ENCODE measurements at regions not wholly inside any gene's neighbourhood (a gene's known extent, or its start where the extent isn't known, plus 50 kb on each side); places are given as distances from the start of the nearest gene placed in this dataset.

- no peak overlapping the region for H3K27ac ChIP-seq
- no peak for TF ChIP-seq CTCF (IDR thresholded peaks at IDR 0.05)
- no peak for TF ChIP-seq POLR2A (IDR thresholded peaks at IDR 0.05)
- no peak for TF ChIP-seq POLR2AphosphoS5 (IDR thresholded peaks at IDR 0.05)
- no peak for TF ChIP-seq EP300 (IDR thresholded peaks at IDR 0.05)
- no peaks in the 10 kb centered on the region for H3K9me3 ChIP-seq
- WGBS, 2 donors: 74 to 88% methylated on average over 2 of the region's 2 CpGs
- no peaks in the 10 kb centered on the region for H3K27me3 ChIP-seq
- intact Hi-C loops (cut with DNase I): no loop called here
- no peaks in the 10 kb centered on the region for H3K4me1 ChIP-seq
- DNase-seq: no peak
- no peak overlapping the region for H3K4me3 ChIP-seq
- H3K36me3 ChIP-seq: no peaks in the 10 kb centered on the region
These were observed 100.8 kb upstream of the SOX2 start for GRCh38 chr3:181610973-181611265.

DNA sequence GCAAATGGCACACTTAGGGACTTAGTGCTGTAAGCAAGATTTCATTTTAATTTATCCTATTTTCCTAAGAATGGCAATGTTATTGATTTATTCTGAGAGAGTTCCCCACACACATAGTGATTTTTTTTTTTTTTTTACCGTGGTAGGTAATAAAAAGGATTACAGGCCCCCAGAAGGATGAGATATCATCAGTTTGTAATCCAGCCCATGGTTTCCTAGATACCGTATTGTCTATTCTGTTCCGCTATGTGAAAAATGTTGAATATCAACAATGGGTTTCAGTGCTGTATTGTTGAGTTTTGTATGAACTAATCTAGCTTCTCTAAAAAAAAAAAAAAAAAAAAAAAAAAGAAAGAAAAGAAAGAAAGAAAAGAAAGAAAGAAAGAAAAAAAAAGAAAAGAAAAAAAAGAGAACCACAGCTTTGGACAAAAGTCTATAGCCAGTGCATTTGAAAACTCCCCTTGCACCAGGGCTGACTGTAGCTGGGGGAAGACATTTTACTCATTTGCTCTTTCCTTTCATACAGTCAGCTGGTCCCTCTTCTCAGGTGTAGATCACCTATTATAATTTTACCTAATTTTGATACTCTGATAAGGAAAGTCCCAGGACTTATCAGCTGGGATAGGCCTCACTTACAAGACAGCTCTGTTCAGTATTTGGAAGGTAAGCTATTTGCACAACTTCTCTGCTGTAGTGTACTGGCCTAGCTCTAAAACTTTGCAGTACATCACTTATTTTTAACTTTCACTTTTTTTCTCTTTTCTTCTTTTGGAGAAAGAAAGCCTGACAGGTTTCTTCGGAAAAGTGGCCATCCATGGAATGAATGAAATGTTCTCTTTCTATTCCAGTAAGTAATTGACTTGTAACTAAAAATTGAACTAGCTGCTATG, 101.4 kb upstream of the SOX2 start:
- Histone ChIP-seq H3K9me3 (no peaks in the 10 kb centered on the region), H3K4me3 (no peak overlapping the region), H3K4me1 (no peaks in the 10 kb centered on the region), H3K27me3 (no peaks in the 10 kb centered on the region), H3K36me3 (no peaks in the 10 kb centered on the region), H3K27ac (no peak overlapping the region)
- DNase-seq: no peak
- TF ChIP-seq EP300 (IDR thresholded peaks at IDR 0.05) (no peak), CTCF (IDR thresholded peaks at IDR 0.05) (no peak), POLR2AphosphoS5 (IDR thresholded peaks at IDR 0.05) (no peak), POLR2A (IDR thresholded peaks at IDR 0.05) (no peak)
- whole genome bisulfite sequencing, 2 donors: 65% methylated on average over 4 of the region's 4 CpGs
- intact Hi-C loops (cut with DNase I): no loop called here

- Histone ChIP-seq H3K27ac (no peak overlapping the region), H3K27me3 (no peaks in the 10 kb centered on the region), H3K4me1 (no peaks in the 10 kb centered on the region), H3K36me3 (no peaks in the 10 kb centered on the region), H3K4me3 (no peak overlapping the region), H3K9me3 (no peaks in the 10 kb centered on the region)
- DNase-seq: no peak
- WGBS, 2 donors: 76 to 94% methylated on average over 1 of the region's 1 CpG
- intact Hi-C loops (cut with DNase I): no loop called here
- TF ChIP-seq EP300 (IDR thresholded peaks at IDR 0.05) (no peak), CTCF (IDR thresholded peaks at IDR 0.05) (no peak), POLR2AphosphoS5 (IDR thresholded peaks at IDR 0.05) (no peak)
These were observed 102.5 kb upstream of the SOX2 start for GRCh38 chr3:181609030-181609767.

DNA sequence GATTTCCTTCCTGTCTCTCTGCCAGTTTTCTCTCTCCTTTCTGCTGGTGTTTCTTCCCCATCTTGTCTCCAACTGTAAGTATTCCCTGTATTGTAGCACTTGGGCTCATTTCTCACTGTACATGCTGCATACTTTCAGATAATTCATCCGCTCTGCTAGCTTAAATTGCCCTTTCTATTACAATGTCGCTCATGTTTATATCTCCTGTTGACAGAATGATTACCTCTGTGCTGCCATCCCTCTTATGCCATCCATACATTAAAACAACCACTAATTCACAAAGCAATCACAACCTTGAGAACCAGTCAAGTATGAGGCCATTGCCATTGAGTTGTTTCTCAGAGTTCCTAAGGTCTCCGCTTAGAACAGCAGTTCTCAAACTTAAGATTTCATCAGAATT, 107.5 kb upstream of the SOX2 start:
- WGBS, 2 donors: 87 to 94% methylated on average over 3 of the region's 3 CpGs
- Histone ChIP-seq H3K36me3 (no peaks in the 10 kb centered on the region), H3K9me3 (no peaks in the 10 kb centered on the region), H3K4me3 (no peak overlapping the region), H3K27ac (no peak overlapping the region), H3K27me3 (no peaks in the 10 kb centered on the region), H3K4me1 (no peaks in the 10 kb centered on the region)
- TF ChIP-seq POLR2AphosphoS5 (IDR thresholded peaks at IDR 0.05): no peak
- TF ChIP-seq EP300 (IDR thresholded peaks at IDR 0.05): no peak
- TF ChIP-seq CTCF (IDR thresholded peaks at IDR 0.05): no peak
- no peak for TF ChIP-seq POLR2A (IDR thresholded peaks at IDR 0.05)
- intact Hi-C loops (cut with DNase I): no loop called here
- no peak for DNase-seq
